HG02642 (cell line): ENCODE measurements at regions not wholly inside any gene's neighbourhood (a gene's known extent, or its start where the extent isn't known, plus 50 kb on each side); places are given as distances from the start of the nearest gene placed in this dataset.
"Not testable (repeated sequence)": the region's sequence is repeated elsewhere in the genome, so short reads cannot be mapped to it uniquely, and the experiment has no call there.

Experiments used
- ATAC-seq: cut with Tn5 transposase; IDR thresholded peaks from one replicate; pipeline ENCODE4 v1.9.1; 2021; ENCODE audit warnings: mild to moderate bottlenecking; ENCODE audit not compliant: unreplicated experiment, poor library complexity

- no peak for ATAC-seq
Observed at GRCh38 chr4:129248621-129249020, 152.7 kb downstream of the C4orf33 start.

GRCh38 chr4:129254126-129254525 is 158.2 kb downstream of the C4orf33 start:
- ATAC-seq, result no peak

GRCh38 chr4:129254526-129254925 is 158.6 kb downstream of the C4orf33 start:
- ATAC-seq, result no peak

GRCh38 chr4:129261584-129261983 is 165.6 kb downstream of the C4orf33 start:
- no peak for ATAC-seq

GRCh38 chr4:129264008-129264657 is 168.2 kb downstream of the C4orf33 start:
- ATAC-seq, result peak; percentile 96

- no peak for ATAC-seq
Observed at GRCh38 chr4:129278868-129279267, 182.9 kb downstream of the C4orf33 start.

- ATAC-seq, result no peak
Observed at GRCh38 chr4:129282293-129282692, 186.3 kb downstream of the C4orf33 start.

- not testable (repeated sequence) for ATAC-seq
Observed at GRCh38 chr4:129292194-129292593, 196.2 kb downstream of the C4orf33 start.

GRCh38 chr4:129314781-129315180 is 218.8 kb downstream of the C4orf33 start:
- no peak for ATAC-seq

- no peak for ATAC-seq
Observed at GRCh38 chr4:129322920-129323319, 227.0 kb downstream of the C4orf33 start.

- ATAC-seq, result no peak
Observed at GRCh38 chr4:129323658-129324057, 227.7 kb downstream of the C4orf33 start.

- ATAC-seq, result no peak
Observed at GRCh38 chr4:129326571-129327460, 230.9 kb downstream of the C4orf33 start.

- no peak for ATAC-seq
Observed at GRCh38 chr4:129327637-129328036, 231.7 kb downstream of the C4orf33 start.

- no peak for ATAC-seq
Observed at GRCh38 chr4:129328162-129328561, 232.2 kb downstream of the C4orf33 start.

- no peak for ATAC-seq
Observed at GRCh38 chr4:129334136-129334535, 238.2 kb downstream of the C4orf33 start.

GRCh38 chr4:129335276-129335675 is 239.3 kb downstream of the C4orf33 start:
- ATAC-seq, result no peak

GRCh38 chr4:129335818-129336217 is 239.9 kb downstream of the C4orf33 start:
- ATAC-seq, result no peak

GRCh38 chr4:129336457-129337227 is 240.7 kb downstream of the C4orf33 start:
- ATAC-seq, result no peak

GRCh38 chr4:129337228-129337620 is 241.3 kb downstream of the C4orf33 start:
- ATAC-seq, result no peak

GRCh38 chr4:129342819-129343408 is 247.0 kb downstream of the C4orf33 start:
- ATAC-seq, result no peak
